Femur (tissue), 1 donor: ENCODE measurements at regions not wholly inside any gene's neighbourhood (a gene's known extent, or its start where the extent isn't known, plus 50 kb on each side); places are given as distances from the start of the nearest gene placed in this dataset.
A peak's percentile ranks its signal among the peaks of the same experiment; 100 is the strongest.
"Not testable (repeated sequence)": the region's sequence is repeated elsewhere in the genome, so short reads cannot be mapped to it uniquely, and the experiment has no call there.

Source experiments
- DNase-seq: peaks from one replicate; pipeline ENCODE4 v3.0.0-alpha.2; 2017

- DNase-seq, result no peak
Observed at GRCh38 chr3:125645616-125646015, 50.3 kb upstream of the OSBPL11 start.

GRCh38 chr3:125646581-125646980 lies 51.3 kb upstream of the OSBPL11 start:
- no peak for DNase-seq

DNA sequence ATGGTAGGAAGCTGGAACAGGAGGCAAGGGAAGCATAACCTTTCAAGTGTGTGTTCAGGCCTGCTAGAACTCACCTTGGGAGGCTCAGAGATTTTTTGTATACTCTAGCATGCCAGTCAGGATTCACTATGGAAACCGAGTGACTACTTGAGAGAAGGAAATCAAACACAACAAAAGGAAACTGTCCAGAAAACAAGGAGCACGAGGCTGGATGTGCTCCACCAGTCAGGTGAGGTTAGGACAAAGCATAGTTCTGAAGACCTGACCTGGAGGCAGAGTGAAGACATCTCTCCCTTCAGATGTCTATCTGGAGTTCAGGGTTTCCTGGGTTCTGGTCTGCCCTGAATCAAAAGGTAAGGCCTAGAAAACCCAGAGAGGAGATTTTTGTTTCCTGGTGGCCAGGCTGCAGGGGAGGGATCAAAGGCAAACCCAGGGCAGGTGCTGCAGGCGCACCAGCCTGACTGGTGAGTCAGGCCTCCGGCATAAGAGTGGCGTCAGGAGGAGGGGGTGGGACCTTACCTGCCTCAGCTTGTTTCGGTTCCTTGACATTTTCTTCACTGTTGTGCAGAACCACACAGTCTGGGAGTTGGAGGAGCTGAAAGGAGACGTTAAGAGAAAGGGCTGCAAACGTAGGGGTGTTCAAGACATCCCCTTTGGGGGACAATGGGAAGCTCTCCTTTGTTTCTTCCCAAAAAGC lies 52.2 kb upstream of the OSBPL11 start:
- no peak for DNase-seq

DNA sequence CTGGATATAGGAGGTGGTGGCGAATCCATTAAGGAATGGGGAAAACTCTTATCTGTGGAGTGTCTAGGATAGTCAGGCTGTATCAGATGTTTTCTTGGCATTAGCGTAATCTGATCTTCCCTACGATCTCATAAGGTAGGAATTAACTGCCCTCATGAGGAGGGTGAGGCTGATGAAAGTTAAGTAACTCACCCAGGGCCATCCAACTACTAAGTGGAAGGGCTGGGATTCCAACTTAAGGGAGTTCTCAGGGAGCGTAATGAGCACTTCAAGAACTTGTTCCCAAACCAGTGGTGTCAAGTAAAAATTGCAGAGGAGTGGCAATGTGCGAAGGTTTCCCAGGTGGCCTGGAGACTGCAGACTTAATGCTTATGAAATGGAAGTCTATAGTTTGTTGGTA lies 55.9 kb upstream of the OSBPL11 start:
- DNase-seq, result no peak

DNA sequence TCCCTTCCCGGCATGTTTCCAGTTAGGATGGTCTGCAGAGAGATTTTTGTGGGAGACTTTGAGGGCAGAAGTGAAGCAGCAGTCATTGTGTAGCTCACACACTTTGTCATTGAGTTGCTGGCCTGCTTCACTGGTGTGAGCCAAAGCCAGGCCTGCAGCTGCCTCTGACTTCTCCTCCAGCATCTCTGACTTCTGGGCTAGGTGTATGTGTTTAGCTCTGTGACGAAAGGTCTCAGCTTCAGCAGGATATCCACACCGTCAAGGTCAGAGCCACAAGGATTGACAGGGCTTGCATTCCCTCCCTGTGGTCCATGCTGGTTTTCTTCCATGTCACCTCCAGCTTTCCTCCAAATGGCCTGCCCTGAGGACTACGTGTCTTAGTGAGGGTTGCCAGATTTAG lies 57.1 kb upstream of the OSBPL11 start:
- DNase-seq, result no peak

- no peak for DNase-seq
Observed at GRCh38 chr3:125654526-125654925, 59.2 kb upstream of the OSBPL11 start.

- DNase-seq, result no peak
Observed at GRCh38 chr3:125662675-125663074, 67.4 kb upstream of the OSBPL11 start.

- no peak for DNase-seq
Observed at GRCh38 chr3:125670352-125670751, 75.1 kb upstream of the OSBPL11 start.

- no peak for DNase-seq
Observed at GRCh38 chr3:125670945-125671344, 75.6 kb upstream of the OSBPL11 start.

DNA sequence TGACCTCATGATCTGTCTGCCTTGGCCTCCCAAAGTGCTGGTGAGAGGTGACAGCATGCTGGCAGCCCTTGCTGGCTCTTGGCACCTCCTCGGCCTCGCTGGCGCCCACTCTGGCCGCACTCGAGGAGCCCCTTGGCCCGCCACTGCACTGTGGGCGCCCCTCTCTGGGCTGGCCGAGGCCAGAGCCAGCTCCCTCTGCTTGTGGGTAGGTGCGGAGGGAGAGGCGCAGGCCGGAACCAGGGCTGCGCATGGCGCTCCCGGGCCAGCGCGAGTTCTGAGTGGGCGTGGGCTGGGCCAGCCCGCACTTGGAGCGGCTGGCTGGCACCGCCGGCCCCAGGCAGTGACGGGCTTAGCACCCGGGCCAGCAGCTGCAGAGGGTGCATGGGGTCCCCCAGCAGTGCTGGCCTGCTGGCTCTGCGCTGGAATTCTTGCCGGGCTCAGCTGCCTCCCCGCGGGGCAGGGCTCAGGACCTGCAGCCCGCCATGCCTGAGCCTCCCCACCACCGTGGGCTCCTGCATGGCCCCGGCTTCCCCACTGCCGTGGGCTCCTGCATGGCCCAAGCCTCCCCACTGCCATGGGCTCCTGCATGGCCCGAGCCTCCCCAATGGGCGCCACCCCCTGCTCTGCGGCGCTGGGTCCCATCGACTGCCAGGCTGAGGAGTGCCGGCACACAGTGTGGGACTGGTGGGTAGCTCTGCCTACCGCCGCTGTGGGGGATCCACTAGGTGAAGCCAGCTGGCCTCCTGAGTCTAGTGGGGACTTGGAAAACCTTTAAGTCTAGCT lies 76.4 kb upstream of the OSBPL11 start:
- no peak for DNase-seq

GRCh38 chr3:125675791-125676190 lies 80.5 kb upstream of the OSBPL11 start:
- no peak for DNase-seq

DNA sequence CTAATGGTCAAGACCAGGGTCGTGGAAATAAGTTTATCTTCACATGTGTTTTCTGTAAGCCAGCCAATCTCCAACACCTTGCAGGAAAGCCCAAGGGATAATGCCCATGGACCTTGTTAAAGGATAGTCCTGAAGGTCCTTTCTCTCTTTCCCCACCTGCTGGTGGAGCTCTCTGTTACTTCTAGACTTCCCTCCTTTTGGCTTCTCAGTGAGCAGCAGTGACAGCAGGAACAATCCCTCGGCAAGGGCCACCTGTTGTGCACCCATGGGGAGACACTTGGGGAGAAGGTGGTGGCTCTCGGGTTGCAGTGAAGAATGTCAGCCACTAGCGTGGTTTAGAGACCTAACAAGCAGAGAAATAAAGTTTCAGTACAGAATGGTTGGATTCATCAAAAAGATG lies 84.0 kb upstream of the OSBPL11 start:
- no peak for DNase-seq

- no peak for DNase-seq
Observed at GRCh38 chr3:125681146-125681545, 85.8 kb upstream of the OSBPL11 start.

DNA sequence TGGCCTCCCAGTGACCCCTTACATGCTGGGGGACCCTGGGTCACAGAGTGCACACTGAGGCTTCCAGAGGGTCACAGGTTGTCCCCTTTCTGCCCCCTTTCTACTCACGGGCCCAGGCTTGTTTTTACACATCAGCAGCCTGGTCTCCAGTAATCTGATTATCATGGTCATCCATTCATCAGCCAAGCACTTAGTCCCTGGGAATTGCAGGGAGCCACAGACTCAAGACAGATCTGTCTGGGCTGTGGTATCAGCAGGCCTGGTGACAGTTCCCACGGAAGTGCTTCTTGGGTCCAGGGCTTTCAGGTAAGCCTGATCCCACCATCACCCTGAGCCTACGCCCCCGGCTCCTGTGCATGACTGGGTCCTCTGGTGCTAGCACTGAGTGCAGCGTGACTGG lies 86.6 kb upstream of the OSBPL11 start:
- not testable (repeated sequence) for DNase-seq

DNA sequence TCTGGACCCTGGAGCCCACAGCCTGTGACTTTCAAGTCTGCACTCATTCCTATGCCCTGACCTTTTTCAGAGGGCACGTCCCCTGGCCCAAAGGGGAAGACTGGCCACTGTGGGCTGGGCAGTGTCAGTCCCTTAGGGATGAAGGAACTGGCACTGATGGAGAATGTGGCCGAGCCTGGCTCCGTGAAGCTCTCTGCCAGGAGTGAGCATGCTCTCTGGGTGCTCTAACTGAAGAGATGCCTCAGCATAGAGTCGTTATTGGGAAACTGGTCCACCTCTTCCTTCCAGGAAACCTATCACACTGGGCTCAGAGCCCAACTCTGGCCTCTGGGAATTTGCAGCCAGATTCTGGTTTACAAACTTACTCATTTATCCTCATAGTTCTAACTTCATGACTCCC lies 87.3 kb upstream of the OSBPL11 start:
- peak; percentile 39 for DNase-seq

DNA sequence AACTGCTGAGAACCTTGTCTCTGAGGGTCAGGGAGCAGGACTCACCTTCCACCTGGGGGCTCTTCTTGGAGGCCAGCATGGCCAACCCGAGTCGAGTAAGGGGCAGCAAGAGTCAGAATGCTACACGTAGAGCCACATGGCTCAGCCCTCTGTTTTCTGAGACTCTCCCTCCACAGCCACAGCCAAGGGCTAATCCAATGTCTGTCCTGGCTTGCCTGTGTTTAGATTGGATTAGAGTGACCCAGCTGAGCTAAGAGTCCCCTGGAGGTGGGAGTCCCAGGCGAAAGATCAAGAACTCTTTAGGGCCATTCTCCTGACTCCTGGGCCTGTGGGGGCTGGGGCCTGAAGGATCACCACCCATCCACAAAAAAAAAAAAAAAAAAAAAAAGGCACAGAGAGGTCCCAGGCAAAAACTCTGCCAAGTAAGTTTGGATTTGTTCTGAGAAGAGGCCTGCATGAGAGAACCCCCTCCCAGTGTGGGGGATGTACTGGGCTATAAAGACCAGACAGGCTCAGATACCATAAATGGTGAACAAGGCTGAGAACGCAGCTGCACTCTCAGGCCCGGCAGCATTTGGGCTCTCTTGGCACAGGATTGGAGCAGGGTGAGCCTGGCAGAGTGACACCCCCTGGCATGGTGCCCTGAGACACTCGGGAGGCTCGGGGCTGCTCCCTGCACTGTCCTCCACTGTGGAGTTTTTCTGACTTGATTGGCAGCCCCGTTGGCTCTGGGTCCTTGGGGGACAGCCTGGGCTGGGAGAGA lies 88.0 kb upstream of the OSBPL11 start:
- peak; percentile 66 for DNase-seq

GRCh38 chr3:125684199-125684598 lies 88.9 kb upstream of the OSBPL11 start:
- peak; percentile 28 for DNase-seq

GRCh38 chr3:125685741-125686140 lies 90.4 kb upstream of the OSBPL11 start:
- DNase-seq, result not testable (repeated sequence)

- no peak for DNase-seq
Observed at GRCh38 chr3:125692361-125692760, 97.1 kb upstream of the OSBPL11 start.

GRCh38 chr3:125693887-125694286 lies 98.6 kb upstream of the OSBPL11 start:
- DNase-seq, result no peak

GRCh38 chr3:125694761-125695294 lies 99.5 kb upstream of the OSBPL11 start:
- DNase-seq, result no peak

DNA sequence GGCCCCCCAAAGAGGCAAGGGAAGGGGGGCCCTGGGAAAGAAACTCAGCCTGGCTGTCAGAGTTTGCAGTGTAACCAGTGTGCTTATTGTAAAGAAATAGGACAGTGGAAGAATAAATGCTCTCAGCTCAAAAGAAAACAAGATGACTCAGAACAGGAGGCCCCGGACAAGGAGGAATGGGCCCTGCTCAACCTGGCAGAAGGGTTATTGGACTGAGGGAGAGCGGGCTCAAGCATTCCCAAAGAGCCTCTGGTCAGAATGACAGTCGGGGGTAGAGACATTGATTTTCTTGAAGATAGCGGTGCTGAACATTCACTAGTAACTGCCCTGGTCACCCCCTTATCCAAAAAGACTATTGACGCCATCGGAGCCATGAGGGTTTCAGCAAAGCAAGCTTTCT lies 100.4 kb upstream of the OSBPL11 start:
- DNase-seq, result no peak

DNA sequence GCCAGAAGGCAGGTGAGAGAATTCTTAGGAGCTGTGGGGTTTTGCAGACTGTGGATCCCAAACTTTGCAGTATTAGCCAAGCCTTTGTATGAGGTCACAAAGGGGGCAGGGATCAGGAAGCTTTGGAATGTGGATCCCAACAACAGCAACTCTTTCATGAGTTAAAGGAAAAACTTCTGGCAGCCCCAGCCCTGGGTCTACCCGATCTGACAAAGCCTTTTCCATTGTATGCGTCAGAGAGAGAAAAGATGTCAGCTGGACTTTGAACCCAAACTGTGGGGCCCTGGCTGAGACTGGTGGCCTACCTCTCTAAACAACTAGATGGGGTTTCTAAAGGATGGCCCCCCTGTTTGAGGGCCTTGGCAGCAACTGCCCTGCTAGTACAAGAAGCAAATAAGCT lies 101.8 kb upstream of the OSBPL11 start:
- DNase-seq, result not testable (repeated sequence)
